ENCODE measurements at regions not wholly inside any gene's neighbourhood (a gene's known extent, or its start where the extent isn't known, plus 50 kb on each side); places are given as distances from the start of the nearest gene placed in this dataset.
"Not testable (repeated sequence)": the region's sequence is repeated elsewhere in the genome, so short reads cannot be mapped to it uniquely, and the experiment has no call there.

- DNase-seq (ENCODE audit: low read depth in 4 of 4, low spot score in 1 of 4): no peak
These were observed 213.1 kb downstream of the TBC1D2B start for GRCh38 chr15:77864211-77865105.

- no peak for DNase-seq (ENCODE audit: low read depth in 4 of 4, low spot score in 1 of 4)
These were observed 213.9 kb downstream of the TBC1D2B start for GRCh38 chr15:77863491-77864105.

GRCh38 chr15:77862651-77863104 lies 214.8 kb downstream of the TBC1D2B start:
- DNase-seq (ENCODE audit: low read depth in 4 of 4, low spot score in 1 of 4): no peak

GRCh38 chr15:77861997-77862635 lies 215.4 kb downstream of the TBC1D2B start:
- not testable (repeated sequence) for DNase-seq (ENCODE audit: low read depth in 4 of 4, low spot score in 1 of 4)

GRCh38 chr15:77860071-77860691 lies 217.3 kb downstream of the TBC1D2B start:
- no peak for DNase-seq (ENCODE audit: low read depth in 4 of 4, low spot score in 1 of 4)

GRCh38 chr15:77859491-77860060 lies 217.9 kb downstream of the TBC1D2B start:
- DNase-seq (ENCODE audit: low read depth in 4 of 4, low spot score in 1 of 4): no peak

- DNase-seq (ENCODE audit: low read depth in 4 of 4, low spot score in 1 of 4): no peak
These were observed 218.6 kb downstream of the TBC1D2B start for GRCh38 chr15:77858792-77859490.

GRCh38 chr15:77857419-77857818 lies 220.1 kb downstream of the TBC1D2B start:
- no peak for DNase-seq (ENCODE audit: low read depth in 4 of 4, low spot score in 1 of 4)

GRCh38 chr15:77856705-77857346 lies 220.7 kb downstream of the TBC1D2B start:
- no peak for DNase-seq (ENCODE audit: low read depth in 4 of 4, low spot score in 1 of 4)

GRCh38 chr15:77855871-77856270 lies 221.6 kb downstream of the TBC1D2B start:
- no peak for DNase-seq (ENCODE audit: low read depth in 4 of 4, low spot score in 1 of 4)

GRCh38 chr15:77854980-77855379 lies 222.3 kb upstream of the LINGO1 start:
- no peak for DNase-seq (ENCODE audit: low read depth in 4 of 4, low spot score in 1 of 4)

- no peak for DNase-seq (ENCODE audit: low read depth in 4 of 4, low spot score in 1 of 4)
These were observed 221.2 kb upstream of the LINGO1 start for GRCh38 chr15:77853910-77854309.

GRCh38 chr15:77853008-77853328 lies 220.3 kb upstream of the LINGO1 start:
- no peak for DNase-seq (ENCODE audit: low read depth in 4 of 4, low spot score in 1 of 4)

GRCh38 chr15:77852241-77853007 lies 219.7 kb upstream of the LINGO1 start:
- no peak for DNase-seq (ENCODE audit: low read depth in 4 of 4, low spot score in 1 of 4)

- no peak for DNase-seq (ENCODE audit: low read depth in 4 of 4, low spot score in 1 of 4)
These were observed 219.0 kb upstream of the LINGO1 start for GRCh38 chr15:77851691-77852090.

- no peak for DNase-seq (ENCODE audit: low read depth in 4 of 4, low spot score in 1 of 4)
These were observed 218.4 kb upstream of the LINGO1 start for GRCh38 chr15:77851086-77851485.

- DNase-seq (ENCODE audit: low read depth in 4 of 4, low spot score in 1 of 4): no peak
These were observed 214.3 kb upstream of the LINGO1 start for GRCh38 chr15:77846986-77847385.

- no peak for DNase-seq (ENCODE audit: low read depth in 4 of 4, low spot score in 1 of 4)
These were observed 213.6 kb upstream of the LINGO1 start for GRCh38 chr15:77846360-77846759.

- no peak for DNase-seq (ENCODE audit: low read depth in 4 of 4, low spot score in 1 of 4)
These were observed 212.2 kb upstream of the LINGO1 start for GRCh38 chr15:77844798-77845446.
